Mesenchymal stem cell (in vitro differentiated cells and primary cell): ENCODE measurements at regions not wholly inside any gene's neighbourhood (a gene's known extent, or its start where the extent isn't known, plus 50 kb on each side); places are given as distances from the start of the nearest gene placed in this dataset.

Experiments used
- DNase-seq: peaks from one replicate; pipeline ENCODE4 v3.0.0-alpha.2; 2013
- H2AFZ ChIP-seq: one replicate; pipeline ENCODE4 v1.6.1; 2013; ENCODE audit warnings: low read depth, mild to moderate bottlenecking, control low read depth, inconsistent platforms, low read length, moderate library complexity
- H2AK5ac ChIP-seq: 2 replicates; pipeline ENCODE4 v1.6.1; 2013; ENCODE audit warnings: low read length, moderate library complexity, mild to moderate bottlenecking, inconsistent platforms; ENCODE audit not compliant: severe bottlenecking
- H2BK120ac ChIP-seq: one replicate; pipeline ENCODE4 v1.6.1; 2013; ENCODE audit warnings: low read depth, mild to moderate bottlenecking, inconsistent platforms, low read length, moderate library complexity
- H2BK12ac ChIP-seq, 2 experiments: one replicate each; pipeline ENCODE4 v1.6.1; 2013; ENCODE audit warnings: inconsistent platforms in 2 of 2, low read length in 2 of 2, mild to moderate bottlenecking in 2 of 2, moderate library complexity in 2 of 2, control low read depth in 1 of 2
- H2BK15ac ChIP-seq: one replicate; pipeline ENCODE4 v1.6.1; 2013; ENCODE audit warnings: mild to moderate bottlenecking, low read depth, inconsistent platforms; ENCODE audit not compliant: poor library complexity, severe bottlenecking
- H2BK5ac ChIP-seq: 2 replicates; pipeline ENCODE4 v1.6.1; 2013; ENCODE audit warnings: low read depth, mild to moderate bottlenecking, low read length, control low read depth, inconsistent platforms; ENCODE audit not compliant: poor library complexity, severe bottlenecking
- H3K14ac ChIP-seq, 2 experiments: one replicate each; pipeline ENCODE4 v1.6.1; 2013; ENCODE audit warnings: inconsistent platforms in 2 of 2, low read length in 2 of 2, control low read depth in 1 of 2, mild to moderate bottlenecking in 1 of 2, moderate library complexity in 1 of 2
- H3K18ac ChIP-seq, 2 experiments: one replicate each; pipeline ENCODE4 v1.6.1; 2013; ENCODE audit warnings: inconsistent platforms in 2 of 2, low read length in 2 of 2, control low read depth in 1 of 2, low read depth in 1 of 2, mild to moderate bottlenecking in 1 of 2
- H3K23ac ChIP-seq, 2 experiments: one replicate each; pipeline ENCODE4 v1.6.1; 2013; ENCODE audit warnings: inconsistent platforms in 2 of 2, low read length in 2 of 2, mild to moderate bottlenecking in 2 of 2, moderate library complexity in 2 of 2, control low read depth in 1 of 2
- H3K27ac ChIP-seq: 2 replicates; pipeline ENCODE4 v1.5.1; 2013; ENCODE audit warnings: mild to moderate bottlenecking, moderate library complexity, low read length, control low read depth, inconsistent platforms; ENCODE audit not compliant: poor library complexity, severe bottlenecking
- H3K27me3 ChIP-seq, 2 experiments: 2 replicates each; pipeline versions ENCODE4 v1.6.1 to v1.7.0; 2013; ENCODE audit warnings: low read length in 2 of 2, mild to moderate bottlenecking in 2 of 2, moderate library complexity in 2 of 2, control low read depth in 1 of 2, inconsistent platforms in 1 of 2; ENCODE audit not compliant: control insufficient read depth in 1 of 2, insufficient read depth in 1 of 2
- H3K36me3 ChIP-seq, 2 experiments: 2 replicates each; pipeline versions ENCODE4 v1.6.1 to v1.7.0; 2013; ENCODE audit warnings: low read length in 2 of 2, control low read depth in 1 of 2, inconsistent platforms in 1 of 2, low read depth in 1 of 2, mild to moderate bottlenecking in 1 of 2; ENCODE audit not compliant: insufficient read depth in 2 of 2, control insufficient read depth in 1 of 2
- H3K4ac ChIP-seq, 2 experiments: one replicate each; pipeline ENCODE4 v1.6.1; 2013; ENCODE audit warnings: inconsistent platforms in 2 of 2, low read length in 2 of 2, mild to moderate bottlenecking in 2 of 2, moderate library complexity in 2 of 2, control low read depth in 1 of 2, low read depth in 1 of 2
- H3K4me1 ChIP-seq: 2 replicates; pipeline ENCODE4 v1.6.1; 2013; ENCODE audit warnings: low read depth, low read length, control low read depth; ENCODE audit not compliant: control insufficient read depth, insufficient read depth
- H3K4me2 ChIP-seq: 2 replicates; pipeline ENCODE4 v1.6.1; 2013; ENCODE audit warnings: low read length, mild to moderate bottlenecking, inconsistent platforms; ENCODE audit not compliant: poor library complexity, severe bottlenecking
- H3K4me3 ChIP-seq, 2 experiments: 2 replicates each; pipeline versions ENCODE4 v1.5.1 to v1.7.0; 2013; ENCODE audit warnings: low read length in 2 of 2, mild to moderate bottlenecking in 2 of 2, control low read depth in 1 of 2, low read depth in 1 of 2; ENCODE audit not compliant: insufficient read depth in 1 of 2
- H3K79me1 ChIP-seq: replicated peaks from 2 replicates; pipeline ENCODE4 v1.6.1; 2013; ENCODE audit warnings: mild to moderate bottlenecking, control low read depth, low read length, inconsistent platforms; ENCODE audit not compliant: poor library complexity, severe bottlenecking
- H3K9ac ChIP-seq: 2 replicates; pipeline ENCODE4 v1.7.0; 2013; ENCODE audit warnings: mild to moderate bottlenecking, low read length, moderate library complexity
- H3K9me3 ChIP-seq: 2 replicates; pipeline ENCODE4 v1.7.0; 2013; ENCODE audit warnings: mild to moderate bottlenecking, low read length; ENCODE audit not compliant: control insufficient read depth
- H4K8ac ChIP-seq: one replicate; pipeline ENCODE4 v1.6.1; 2013; ENCODE audit warnings: inconsistent platforms, mild to moderate bottlenecking, low read length, moderate library complexity
- H4K91ac ChIP-seq: one replicate; pipeline ENCODE4 v1.6.1; 2013; ENCODE audit warnings: mild to moderate bottlenecking, low read length, inconsistent platforms
- WGBS: methylation state at CpG from one replicate; pipeline ENCODE4 v1.1.7; 2013; ENCODE audit warnings: mixed read lengths; 5-methylcytosine and 5-hydroxymethylcytosine counted together

GRCh38 chr13:50732712-50733111 is 110.8 kb downstream of the DLEU7 start:
- Histone ChIP-seq H3K4me3 (no peak overlapping the region), H4K8ac (no peak overlapping the region), H2BK15ac (no peak overlapping the region), H2AK5ac (no peak overlapping the region), H3K9me3 (peaks cover 5% of the 10 kb centered on the region), H2BK5ac (peak overlapping the region; percentile 58), H3K4me1 (no peaks in the 10 kb centered on the region), H2BK120ac (no peak overlapping the region), H3K79me1 (no peaks in the 10 kb centered on the region), H2BK12ac (peak overlapping the region in 1 of 2 experiments; percentile 92), H3K18ac (no peak overlapping the region), H3K23ac (no peak overlapping the region), H3K27me3 (no peaks in the 10 kb centered on the region), H3K4me2 (no peak overlapping the region), H3K14ac (no peak overlapping the region), H2AFZ (no peak overlapping the region), H3K36me3 (no peaks in the 10 kb centered on the region), H3K27ac (no peak overlapping the region), H4K91ac (peak overlapping the region; percentile 18), H3K4ac (peak overlapping the region in 1 of 2 experiments; percentile 35), H3K9ac (peak overlapping the region; percentile 86)
- peak; percentile 50 for DNase-seq
- 100% methylated on average over 3 of the region's 3 CpGs for WGBS

- H4K91ac ChIP-seq, result no peak overlapping the region
- H3K23ac ChIP-seq, result no peak overlapping the region
- no peak overlapping the region for H2BK120ac ChIP-seq
- no peak overlapping the region for H3K9ac ChIP-seq
- H2BK12ac ChIP-seq, result no peak overlapping the region
- H3K4me1 ChIP-seq, result no peaks in the 10 kb centered on the region
- H2AFZ ChIP-seq, result no peak overlapping the region
- 88% methylated on average over 3 of the region's 3 CpGs for WGBS
- H2BK5ac ChIP-seq, result no peak overlapping the region
- H2BK15ac ChIP-seq, result no peak overlapping the region
- H4K8ac ChIP-seq, result no peak overlapping the region
- H3K27ac ChIP-seq, result no peak overlapping the region
- H3K79me1 ChIP-seq, result no peaks in the 10 kb centered on the region
- no peak overlapping the region for H3K14ac ChIP-seq
- no peak overlapping the region for H3K18ac ChIP-seq
- H3K4ac ChIP-seq, result no peak overlapping the region
- no peaks in the 10 kb centered on the region for H3K27me3 ChIP-seq
- peaks cover 5% of the 10 kb centered on the region for H3K9me3 ChIP-seq
- no peak for DNase-seq
- no peak overlapping the region for H3K4me3 ChIP-seq
- H3K4me2 ChIP-seq, result no peak overlapping the region
- no peaks in the 10 kb centered on the region for H3K36me3 ChIP-seq
- no peak overlapping the region for H2AK5ac ChIP-seq
Measured at GRCh38 chr13:50733392-50733791, 110.1 kb downstream of the DLEU7 start.

DNA sequence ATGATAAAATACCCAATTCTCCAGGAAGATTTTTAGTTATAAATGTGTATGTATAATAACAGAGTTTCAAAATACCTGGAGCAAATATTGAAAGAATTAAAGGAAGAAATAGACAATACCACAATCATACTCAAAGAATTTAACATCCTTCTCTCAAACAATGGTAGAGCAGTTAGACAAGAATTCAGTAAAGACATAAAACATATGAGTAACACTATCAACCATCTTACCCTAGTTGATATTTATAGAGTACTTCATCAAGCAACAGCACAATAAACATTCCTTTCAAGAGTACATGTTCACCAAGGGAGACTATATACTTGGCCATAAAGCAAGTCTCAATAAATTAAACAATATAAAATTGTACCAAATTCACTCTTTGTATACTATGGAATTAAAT is 108.4 kb downstream of the DLEU7 start:
- Histone ChIP-seq H3K23ac (no peak overlapping the region), H3K36me3 (no peaks in the 10 kb centered on the region), H3K27me3 (no peaks in the 10 kb centered on the region), H4K91ac (no peak overlapping the region), H2BK12ac (no peak overlapping the region), H3K9ac (no peak overlapping the region), H4K8ac (no peak overlapping the region), H3K4ac (no peak overlapping the region), H2BK5ac (no peak overlapping the region), H2BK120ac (no peak overlapping the region), H2AK5ac (no peak overlapping the region), H2BK15ac (no peak overlapping the region), H3K18ac (no peak overlapping the region), H3K14ac (no peak overlapping the region), H2AFZ (no peak overlapping the region), H3K4me1 (no peaks in the 10 kb centered on the region), H3K27ac (no peak overlapping the region), H3K4me2 (no peak overlapping the region), H3K79me1 (no peaks in the 10 kb centered on the region), H3K9me3 (peaks cover 5% of the 10 kb centered on the region), H3K4me3 (no peak overlapping the region)
- DNase-seq, result no peak

- H3K4me2 ChIP-seq, result no peak overlapping the region
- H3K23ac ChIP-seq, result no peak overlapping the region
- no peak overlapping the region for H2BK15ac ChIP-seq
- no peak overlapping the region for H3K27ac ChIP-seq
- H3K9me3 ChIP-seq, result peaks cover 10% of the 10 kb centered on the region
- no peak overlapping the region for H2BK120ac ChIP-seq
- no peak overlapping the region for H4K8ac ChIP-seq
- 82% methylated on average over 2 of the region's 3 CpGs for WGBS
- no peak overlapping the region for H2BK5ac ChIP-seq
- peak overlapping the region; percentile 59 for H3K9ac ChIP-seq
- no peak overlapping the region for H3K14ac ChIP-seq
- H3K79me1 ChIP-seq, result no peaks in the 10 kb centered on the region
- H3K27me3 ChIP-seq, result no peaks in the 10 kb centered on the region
- H2AFZ ChIP-seq, result no peak overlapping the region
- H3K4me1 ChIP-seq, result no peaks in the 10 kb centered on the region
- DNase-seq, result peak; percentile 12
- H4K91ac ChIP-seq, result no peak overlapping the region
- H2AK5ac ChIP-seq, result no peak overlapping the region
- no peak overlapping the region for H2BK12ac ChIP-seq
- no peak overlapping the region for H3K18ac ChIP-seq
- H3K36me3 ChIP-seq, result no peaks in the 10 kb centered on the region
- H3K4ac ChIP-seq, result no peak overlapping the region
- H3K4me3 ChIP-seq, result no peak overlapping the region
Measured at GRCh38 chr13:50740052-50740741, 103.3 kb downstream of the DLEU7 start.
